Caco-2 (cell line): ENCODE measurements at regions not wholly inside any gene's neighbourhood (a gene's known extent, or its start where the extent isn't known, plus 50 kb on each side); places are given as distances from the start of the nearest gene placed in this dataset.

Experiments
- BruUV-seq: library from RNA; stranded (reverse); fragments of 400-500 nt; replicated peaks from 2 replicates; lab custom pipeline; 2021; lab: Mats Ljungman, UMichigan
- CTCF ChIA-PET: fragments of 300-600 bp; sonication (Branson Sonifier 250); formaldehyde crosslinking; loops from one replicate; lab custom pipeline; 2022; ENCODE audit warnings: antibody characterized with exemption; lab: Charles Lee
- POLR2A ChIA-PET: fragments of 300-600 bp; sonication (Branson Sonifier 250); formaldehyde crosslinking; loops from one replicate; lab custom pipeline; 2022; ENCODE audit warnings: antibody characterized with exemption; lab: Charles Lee
- DNase-seq, 2 experiments: peaks; one replicate each; pipeline versions ENCODE4 v3.0.0 to v3.0.0-alpha.2; 2020 to 2022
- H3K27me3 ChIP-seq: replicated peaks from 2 replicates; pipeline ENCODE4 v1.6.0; 2011; ENCODE audit warnings: low read length; ENCODE audit not compliant: control insufficient read depth, insufficient read depth
- H3K36me3 ChIP-seq: 2 replicates; pipeline ENCODE4 v1.5.1; 2011; ENCODE audit warnings: low read length; ENCODE audit not compliant: control insufficient read depth, insufficient read depth
- H3K4me1 ChIP-seq: fragments of 250-450 bp; sonication (Bioruptor Pico); 2 replicates; pipeline ENCODE4 v1.5.1; 2020; ENCODE audit warnings: mild to moderate bottlenecking
- H3K4me3 ChIP-seq: 2 replicates; pipeline ENCODE4 v1.5.1; 2011; ENCODE audit warnings: low read depth, mild to moderate bottlenecking, control low read depth, low read length
- H3K9me3 ChIP-seq: fragments of 250-450 bp; sonication (Bioruptor Pico); 2 replicates; pipeline ENCODE4 v1.5.1; 2020; ENCODE audit warnings: mild to moderate bottlenecking, moderate library complexity
- H3K27ac Mint-ChIP-seq: one replicate; pipeline ENCODE4 v1.8.0; 2022; ENCODE audit warnings: mixed read lengths; ENCODE audit not compliant: unreplicated experiment
- H3K27me3 Mint-ChIP-seq: one replicate; pipeline ENCODE4 v1.8.0; 2022; ENCODE audit warnings: mixed read lengths; ENCODE audit not compliant: insufficient read depth, unreplicated experiment
- H3K36me3 Mint-ChIP-seq: one replicate; pipeline ENCODE4 v1.8.0; 2022; ENCODE audit warnings: mild to moderate bottlenecking, mixed read lengths; ENCODE audit not compliant: insufficient read depth, unreplicated experiment
- H3K4me1 Mint-ChIP-seq: one replicate; pipeline ENCODE4 v1.8.0; 2022; ENCODE audit warnings: low read depth, mixed read lengths; ENCODE audit not compliant: unreplicated experiment
- H3K4me3 Mint-ChIP-seq: one replicate; pipeline ENCODE4 v1.8.0; 2022; ENCODE audit warnings: mild to moderate bottlenecking, moderate library complexity, mixed read lengths; ENCODE audit not compliant: unreplicated experiment
- H3K9me3 Mint-ChIP-seq: one replicate; pipeline ENCODE4 v1.8.0; 2022; ENCODE audit warnings: mixed read lengths; ENCODE audit not compliant: unreplicated experiment
- intact Hi-C: fragments of 100-400 bp; cut with micrococcal nuclease; formaldehyde crosslinking; loops from one replicate; pipeline ENCODE4 v1.10.0; 2022; ENCODE audit not compliant: unreplicated experiment
- TF ChIP-seq, protein P1 (sequence below), 2 experiments: fragments of 200-600 bp in 1 of 2; IDR thresholded peaks; 1 replicate in 1 of 2; 2 replicates in 1 of 2; pipeline versions ENCODE4 v1.5.1 to v1.8.0; 2011 to 2022; ENCODE audit warnings: antibody characterized with exemption in 1 of 2, control low read depth in 1 of 2, inconsistent platforms in 1 of 2, low read depth in 1 of 2, low read length in 1 of 2, mild to moderate bottlenecking in 1 of 2, moderate library complexity in 1 of 2; ENCODE audit not compliant: insufficient read depth in 1 of 2, severe bottlenecking in 1 of 2, unreplicated experiment in 1 of 2

DNA sequence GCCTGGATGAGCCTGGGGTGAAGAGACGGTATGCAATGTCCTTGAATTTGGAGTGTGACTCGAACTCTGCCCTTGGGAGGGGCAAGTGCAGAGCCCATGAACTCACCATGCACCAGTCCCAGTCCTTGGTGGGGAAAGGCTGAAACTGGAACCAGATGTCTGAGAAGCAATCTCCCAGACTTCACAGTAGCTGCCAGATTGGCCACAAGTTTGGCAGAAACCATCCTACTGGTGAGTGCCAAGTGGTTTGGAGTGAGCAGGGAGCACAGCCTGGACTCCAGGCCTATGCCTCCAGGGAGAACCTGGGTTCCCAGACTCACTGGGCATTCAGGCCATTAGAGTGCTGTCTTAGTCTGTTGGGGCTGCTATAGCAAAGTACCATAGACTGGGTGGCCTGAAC is 99.6 kb upstream of the LYZL1 start:
- no peaks in the 10 kb centered on the region for H3K9me3 Mint-ChIP-seq
- Histone ChIP-seq H3K4me3 (no peak overlapping the region), H3K9me3 (no peaks in the 10 kb centered on the region), H3K4me1 (no peaks in the 10 kb centered on the region; the same call in 1 of the 2 replicates), H3K27me3 (no peaks in the 10 kb centered on the region), H3K36me3 (no peaks in the 10 kb centered on the region)
- TF ChIP-seq, protein P1, sequence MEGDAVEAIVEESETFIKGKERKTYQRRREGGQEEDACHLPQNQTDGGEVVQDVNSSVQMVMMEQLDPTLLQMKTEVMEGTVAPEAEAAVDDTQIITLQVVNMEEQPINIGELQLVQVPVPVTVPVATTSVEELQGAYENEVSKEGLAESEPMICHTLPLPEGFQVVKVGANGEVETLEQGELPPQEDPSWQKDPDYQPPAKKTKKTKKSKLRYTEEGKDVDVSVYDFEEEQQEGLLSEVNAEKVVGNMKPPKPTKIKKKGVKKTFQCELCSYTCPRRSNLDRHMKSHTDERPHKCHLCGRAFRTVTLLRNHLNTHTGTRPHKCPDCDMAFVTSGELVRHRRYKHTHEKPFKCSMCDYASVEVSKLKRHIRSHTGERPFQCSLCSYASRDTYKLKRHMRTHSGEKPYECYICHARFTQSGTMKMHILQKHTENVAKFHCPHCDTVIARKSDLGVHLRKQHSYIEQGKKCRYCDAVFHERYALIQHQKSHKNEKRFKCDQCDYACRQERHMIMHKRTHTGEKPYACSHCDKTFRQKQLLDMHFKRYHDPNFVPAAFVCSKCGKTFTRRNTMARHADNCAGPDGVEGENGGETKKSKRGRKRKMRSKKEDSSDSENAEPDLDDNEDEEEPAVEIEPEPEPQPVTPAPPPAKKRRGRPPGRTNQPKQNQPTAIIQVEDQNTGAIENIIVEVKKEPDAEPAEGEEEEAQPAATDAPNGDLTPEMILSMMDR (IDR thresholded peaks at IDR 0.05; ENCODE audit: insufficient read depth in 1 of 2, low read depth in 1 of 2, low read length in 1 of 2, severe bottlenecking in 1 of 2, unreplicated experiment in 1 of 2) = no peak
- H3K27ac Mint-ChIP-seq = no peak overlapping the region
- ChIA-PET CTCF (no interaction called here), POLR2A (no interaction called here)
- H3K36me3 Mint-ChIP-seq = no peaks in the 10 kb centered on the region
- intact Hi-C loops = no loop called here
- H3K4me3 Mint-ChIP-seq = no peak overlapping the region
- peaks cover 8% of the 10 kb centered on the region for H3K4me1 Mint-ChIP-seq
- no TSS peak for BruUV-seq
- no peaks in the 10 kb centered on the region for H3K27me3 Mint-ChIP-seq
- no peak for DNase-seq

- BruUV-seq = no TSS peak
- no peak overlapping the region for H3K4me3 ChIP-seq
- TF ChIP-seq, protein P1 (IDR thresholded peaks at IDR 0.05; ENCODE audit: insufficient read depth in 1 of 2, low read depth in 1 of 2, low read length in 1 of 2, severe bottlenecking in 1 of 2, unreplicated experiment in 1 of 2) = no peak
- H3K4me3 Mint-ChIP-seq = no peak overlapping the region
- no peaks in the 10 kb centered on the region for H3K4me1 ChIP-seq
- no peak for DNase-seq
- H3K9me3 Mint-ChIP-seq = peaks cover 13% of the 10 kb centered on the region
- POLR2A ChIA-PET = no interaction called here
- no peaks in the 10 kb centered on the region for H3K27me3 Mint-ChIP-seq
- H3K27ac Mint-ChIP-seq = no peak overlapping the region
- H3K36me3 Mint-ChIP-seq = no peaks in the 10 kb centered on the region
- intact Hi-C loops = no loop called here
- no peaks in the 10 kb centered on the region for H3K36me3 ChIP-seq
- H3K27me3 ChIP-seq = no peaks in the 10 kb centered on the region
- H3K9me3 ChIP-seq = no peaks in the 10 kb centered on the region
- CTCF ChIA-PET = no interaction called here
- no peaks in the 10 kb centered on the region for H3K4me1 Mint-ChIP-seq
These were observed 97.2 kb upstream of the LYZL1 start for GRCh38 chr10:29191674-29192073.

DNA sequence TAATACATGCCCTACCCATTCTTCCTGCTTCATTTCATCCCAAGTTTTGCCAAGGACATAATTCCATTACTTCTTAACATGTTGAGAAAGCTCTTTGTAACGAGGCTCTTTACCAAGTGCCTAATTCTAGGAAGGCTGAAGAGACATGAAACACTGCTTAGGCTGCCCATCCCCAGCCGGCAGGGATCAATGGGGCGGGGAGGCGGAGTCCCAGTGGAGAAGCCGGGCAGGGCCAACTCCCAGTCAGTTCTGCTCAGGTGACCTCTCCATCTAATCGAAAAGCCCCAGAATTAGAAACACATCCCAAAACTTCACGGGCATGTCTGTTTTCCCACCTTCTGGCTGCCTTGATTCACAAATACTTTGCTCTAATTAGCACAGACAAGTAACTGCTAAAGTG is 89.5 kb upstream of the LYZL1 start:
- CTCF ChIA-PET = no interaction called here
- no peaks in the 10 kb centered on the region for H3K9me3 ChIP-seq
- H3K9me3 Mint-ChIP-seq = peaks cover 13% of the 10 kb centered on the region
- H3K36me3 ChIP-seq = no peaks in the 10 kb centered on the region
- H3K27me3 Mint-ChIP-seq = no peaks in the 10 kb centered on the region
- H3K4me3 Mint-ChIP-seq = no peak overlapping the region
- no peak overlapping the region for H3K27ac Mint-ChIP-seq
- TF ChIP-seq, protein P1 (IDR thresholded peaks at IDR 0.05; ENCODE audit: insufficient read depth in 1 of 2, low read depth in 1 of 2, low read length in 1 of 2, severe bottlenecking in 1 of 2, unreplicated experiment in 1 of 2) = no peak
- DNase-seq = peak in 1 of 2 experiments; percentile 30
- no peak overlapping the region for H3K4me3 ChIP-seq
- H3K4me1 Mint-ChIP-seq = peaks cover 13% of the 10 kb centered on the region
- no peaks in the 10 kb centered on the region for H3K27me3 ChIP-seq
- H3K36me3 Mint-ChIP-seq = no peaks in the 10 kb centered on the region
- BruUV-seq = no TSS peak
- POLR2A ChIA-PET = no interaction called here
- peaks cover 10% of the 10 kb centered on the region for H3K4me1 ChIP-seq
- intact Hi-C loops = no loop called here
